Choroid plexus epithelial cell (primary cell): ENCODE measurements at regions not wholly inside any gene's neighbourhood (a gene's known extent, or its start where the extent isn't known, plus 50 kb on each side); places are given as distances from the start of the nearest gene placed in this dataset.
A peak's percentile ranks its signal among the peaks of the same experiment; 100 is the strongest.

Experiments
- DNase-seq: peaks from one replicate; pipeline ENCODE4 v3.0.0-alpha.2; 2010; ENCODE audit warnings: low read depth
- H3K4me3 ChIP-seq: 2 replicates; pipeline ENCODE4 v1.5.1; 2011; ENCODE audit warnings: low read depth, mild to moderate bottlenecking, control low read depth, low read length, moderate library complexity
- TF ChIP-seq, protein P1 (sequence below): conservative IDR thresholded peaks from 2 replicates; pipeline ENCODE4 v1.5.1; 2011; ENCODE audit warnings: low read depth, mild to moderate bottlenecking, control low read depth, inconsistent platforms, low read length, moderate library complexity

DNA sequence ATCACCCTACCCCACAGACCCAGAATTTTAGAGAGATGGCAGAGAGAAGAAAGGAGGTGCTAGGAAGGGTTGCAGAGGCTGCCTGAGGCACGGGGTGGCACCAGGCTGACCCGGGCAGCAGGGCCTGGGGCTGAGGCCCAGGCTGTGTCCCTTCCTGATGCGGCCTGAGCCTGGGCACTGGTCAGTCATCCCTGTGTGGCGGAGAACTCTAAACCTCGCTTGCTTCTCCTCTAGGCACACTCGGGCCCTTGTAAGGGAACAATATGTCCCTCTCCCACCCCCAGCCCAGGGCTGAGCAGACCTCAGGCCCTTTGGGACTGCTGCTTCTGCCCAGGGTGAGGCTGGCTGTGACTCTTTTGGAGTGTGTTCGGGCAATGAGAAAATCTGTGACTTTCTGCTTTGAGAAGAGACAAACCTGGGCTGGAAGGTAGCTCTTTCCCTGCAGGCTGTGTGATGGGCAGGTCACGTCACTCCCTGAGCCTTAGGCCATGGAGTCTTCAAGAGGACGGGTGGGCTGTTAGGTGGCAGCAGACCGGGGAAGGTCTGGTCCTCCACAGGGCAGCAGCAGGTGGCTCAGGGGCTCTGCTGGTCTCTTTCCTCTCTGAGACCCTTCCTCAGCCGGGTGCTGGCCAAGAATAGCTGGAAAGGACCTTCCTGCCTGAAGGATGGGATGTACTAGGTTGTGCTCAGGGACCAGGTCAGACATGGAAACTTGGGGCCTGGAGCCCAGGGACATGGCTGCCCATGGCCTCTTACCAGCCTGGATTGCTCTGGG, 96.8 kb downstream of the GLI2 start:
- no peak for DNase-seq
- TF ChIP-seq, protein P1, sequence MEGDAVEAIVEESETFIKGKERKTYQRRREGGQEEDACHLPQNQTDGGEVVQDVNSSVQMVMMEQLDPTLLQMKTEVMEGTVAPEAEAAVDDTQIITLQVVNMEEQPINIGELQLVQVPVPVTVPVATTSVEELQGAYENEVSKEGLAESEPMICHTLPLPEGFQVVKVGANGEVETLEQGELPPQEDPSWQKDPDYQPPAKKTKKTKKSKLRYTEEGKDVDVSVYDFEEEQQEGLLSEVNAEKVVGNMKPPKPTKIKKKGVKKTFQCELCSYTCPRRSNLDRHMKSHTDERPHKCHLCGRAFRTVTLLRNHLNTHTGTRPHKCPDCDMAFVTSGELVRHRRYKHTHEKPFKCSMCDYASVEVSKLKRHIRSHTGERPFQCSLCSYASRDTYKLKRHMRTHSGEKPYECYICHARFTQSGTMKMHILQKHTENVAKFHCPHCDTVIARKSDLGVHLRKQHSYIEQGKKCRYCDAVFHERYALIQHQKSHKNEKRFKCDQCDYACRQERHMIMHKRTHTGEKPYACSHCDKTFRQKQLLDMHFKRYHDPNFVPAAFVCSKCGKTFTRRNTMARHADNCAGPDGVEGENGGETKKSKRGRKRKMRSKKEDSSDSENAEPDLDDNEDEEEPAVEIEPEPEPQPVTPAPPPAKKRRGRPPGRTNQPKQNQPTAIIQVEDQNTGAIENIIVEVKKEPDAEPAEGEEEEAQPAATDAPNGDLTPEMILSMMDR: no peak
- H3K4me3 ChIP-seq: no peak overlapping the region

DNA sequence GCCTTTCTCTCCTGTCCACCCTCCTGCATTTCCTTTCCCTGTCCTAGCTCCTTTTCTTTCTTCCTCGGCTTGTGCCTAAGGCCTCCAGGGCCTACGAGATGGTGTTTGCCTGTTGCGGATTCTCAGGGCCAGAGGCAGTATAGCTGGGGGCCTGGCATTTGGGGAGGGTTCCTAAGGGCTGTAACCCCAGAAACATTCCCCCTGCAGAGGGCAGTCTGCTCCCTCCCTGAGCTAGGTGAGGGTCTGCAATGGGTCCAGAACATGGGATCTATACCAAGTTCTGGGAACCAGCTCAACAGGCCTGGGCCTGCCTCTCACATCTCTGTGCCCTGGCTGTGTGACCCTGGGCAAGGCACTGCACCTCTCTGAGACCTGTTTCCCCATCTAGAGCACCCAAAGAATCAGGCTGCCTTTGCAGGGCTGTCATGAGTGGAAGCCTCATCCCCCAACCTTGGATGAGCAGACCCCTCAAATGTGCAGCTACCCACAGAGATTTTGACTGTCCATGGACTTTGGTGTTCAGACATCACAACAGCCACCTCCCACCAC, 97.5 kb downstream of the GLI2 start:
- TF ChIP-seq, protein P1: peak; percentile 18
- no peak overlapping the region for H3K4me3 ChIP-seq
- no peak for DNase-seq

DNA sequence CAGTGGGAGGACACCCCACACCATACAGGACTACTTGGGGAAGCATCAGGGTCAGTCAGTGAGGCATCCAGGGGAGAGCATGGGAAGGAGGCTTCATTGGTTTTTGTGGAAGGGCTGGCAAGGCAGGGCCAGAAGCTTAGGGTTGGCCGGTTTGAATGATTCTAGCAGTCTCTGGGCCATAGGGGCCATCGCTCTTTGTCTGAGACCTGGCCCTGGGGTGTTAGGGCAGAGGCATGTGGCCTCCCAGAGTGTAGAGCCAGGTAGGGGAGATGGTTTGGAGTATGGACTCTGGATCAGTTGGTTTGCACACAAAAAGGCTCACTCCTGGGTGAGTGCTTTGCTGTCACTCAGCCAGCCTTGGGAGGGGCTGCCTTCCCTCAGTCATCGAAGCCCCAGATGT, 98.5 kb downstream of the GLI2 start:
- no peak for DNase-seq
- TF ChIP-seq, protein P1: no peak
- no peak overlapping the region for H3K4me3 ChIP-seq

DNA sequence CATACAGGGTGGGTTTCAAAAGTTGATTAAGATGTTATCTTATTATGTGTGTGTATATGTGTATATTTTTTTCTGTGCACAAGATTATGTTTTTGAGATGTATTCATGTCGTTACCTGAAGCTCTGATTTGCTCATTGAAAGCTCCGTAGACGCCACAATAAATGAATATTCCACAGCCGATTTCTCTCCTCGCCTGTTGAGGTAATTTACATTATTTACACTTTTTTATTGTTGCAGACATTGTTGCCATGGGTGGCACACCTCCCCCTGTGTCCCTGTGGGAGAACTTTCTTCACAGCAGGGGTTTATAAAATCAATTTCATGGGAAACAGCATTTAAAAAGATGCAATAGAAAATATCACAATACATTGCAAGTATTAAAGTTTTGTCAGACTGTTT, 100.6 kb downstream of the GLI2 start:
- H3K4me3 ChIP-seq: no peak overlapping the region
- DNase-seq: no peak
- TF ChIP-seq, protein P1: no peak

DNA sequence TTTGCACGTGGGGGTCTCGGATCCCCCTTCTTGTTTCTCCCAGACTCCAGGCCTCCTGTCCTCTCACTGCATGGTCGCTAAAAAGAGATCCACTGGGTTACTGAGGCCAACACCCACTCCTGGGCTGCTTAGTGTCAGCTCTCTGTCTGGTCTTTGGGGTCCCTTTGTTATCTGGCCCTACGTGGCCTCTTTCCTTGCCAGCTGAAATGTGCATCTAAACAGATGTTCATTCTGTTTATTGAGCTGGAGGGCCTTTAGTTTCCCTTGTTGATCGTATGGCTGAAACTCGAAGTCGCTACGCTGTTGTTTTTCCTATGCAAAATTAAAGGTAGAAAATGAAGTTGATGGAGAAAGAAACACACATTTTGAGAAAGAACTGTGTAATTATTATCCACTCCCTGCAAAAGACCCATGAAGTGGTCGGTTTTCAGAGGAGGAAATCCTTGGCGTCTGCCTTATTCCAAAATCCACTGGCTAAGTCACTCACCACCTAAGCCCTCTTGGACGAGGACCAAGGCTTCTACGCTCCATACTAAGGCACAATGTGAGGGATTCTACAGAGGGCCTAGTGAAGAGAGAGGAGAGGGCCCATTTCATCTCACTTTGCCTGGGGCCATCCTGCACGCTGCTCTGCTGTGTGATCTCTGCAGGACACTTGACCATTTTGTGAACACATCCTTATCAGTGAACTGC, 105.3 kb downstream of the GLI2 start:
- no peak for DNase-seq
- H3K4me3 ChIP-seq: no peak overlapping the region
- TF ChIP-seq, protein P1: no peak

DNA sequence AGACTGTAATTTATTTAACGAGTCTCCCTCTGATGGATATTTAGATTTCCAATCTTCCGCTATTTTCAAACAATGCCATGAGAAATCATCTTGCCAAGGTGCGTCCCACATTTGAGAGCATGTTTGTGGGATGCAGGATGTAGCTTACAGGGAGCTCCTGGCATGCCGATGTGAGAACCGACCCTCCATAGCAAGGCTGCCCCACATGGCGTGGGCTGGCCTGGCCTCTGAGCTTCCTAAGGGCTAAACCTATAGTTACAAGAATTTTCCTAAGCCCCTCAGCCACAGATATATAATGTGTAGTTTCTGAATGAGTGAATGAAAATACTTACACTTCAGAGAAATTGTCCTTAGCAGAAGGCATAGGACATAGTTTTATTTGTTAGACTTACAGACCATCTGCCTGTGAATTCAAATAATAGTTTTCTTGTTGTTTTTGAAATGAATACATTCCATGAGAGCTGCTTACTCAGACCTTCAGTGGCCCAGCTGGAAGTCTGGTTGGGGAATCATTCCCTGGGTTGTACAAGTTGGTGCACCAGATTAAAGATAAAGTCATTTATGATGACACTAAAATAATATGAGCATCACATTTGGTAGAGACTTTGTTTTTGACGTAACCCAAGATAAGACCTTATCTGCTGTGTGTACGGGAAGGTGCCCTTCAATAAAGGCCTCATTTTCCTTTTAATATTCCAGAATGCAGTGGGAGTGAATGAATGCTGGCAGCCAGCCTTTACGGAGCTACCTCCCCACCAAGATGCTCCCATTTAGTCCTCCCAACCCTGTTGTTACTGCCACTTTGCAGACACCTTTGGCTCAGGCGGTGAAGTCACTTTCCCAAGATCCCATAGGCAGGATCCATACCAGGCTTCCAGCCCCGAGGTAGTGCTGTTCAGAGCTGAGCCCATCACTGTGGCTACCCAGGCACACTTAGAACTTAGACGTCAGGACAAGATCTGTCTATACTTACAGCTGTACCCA, 107.1 kb downstream of the GLI2 start:
- peak; percentile 73 for DNase-seq
- H3K4me3 ChIP-seq: no peak overlapping the region
- TF ChIP-seq, protein P1: no peak
